Endothelial cell of umbilical vein (primary cell): ENCODE measurements at regions not wholly inside any gene's neighbourhood (a gene's known extent, or its start where the extent isn't known, plus 50 kb on each side); places are given as distances from the start of the nearest gene placed in this dataset.

Source experiments
- EZH2 ChIP-seq: IDR thresholded peaks from 2 replicates; pipeline ENCODE4 v1.6.1; 2012; ENCODE audit warnings: borderline replicate concordance, low read depth, mild to moderate bottlenecking, moderate library complexity, low read length, inconsistent platforms; ENCODE audit not compliant: severe bottlenecking
- FOS ChIP-seq: IDR thresholded peaks from 2 replicates; pipeline ENCODE4 v1.6.1; 2011; ENCODE audit warnings: mild to moderate bottlenecking, low read length, moderate library complexity, borderline replicate concordance; ENCODE audit not compliant: insufficient read depth
- JUN ChIP-seq: IDR thresholded peaks from 2 replicates; pipeline ENCODE4 v1.6.1; 2011; ENCODE audit warnings: borderline replicate concordance, low read depth; ENCODE audit not compliant: insufficient read length, insufficient read depth
- MYC ChIP-seq: IDR thresholded peaks from one replicate; pipeline ENCODE4 v1.6.1; 2011; ENCODE audit warnings: mild to moderate bottlenecking, low read depth, low read length
- POLR2A ChIP-seq: IDR thresholded peaks from 2 replicates; pipeline ENCODE4 v1.6.1; 2012; ENCODE audit warnings: low read depth, mild to moderate bottlenecking, control low read depth, low read length
- POLR2AphosphoS5 ChIP-seq: IDR thresholded peaks from 2 replicates; pipeline ENCODE4 v1.6.1; 2012; ENCODE audit warnings: low read depth, mild to moderate bottlenecking, control low read depth, low read length, moderate library complexity; ENCODE audit not compliant: insufficient read depth
- TF ChIP-seq, protein P1 (sequence below), 2 donors: IDR thresholded peaks; 1 replicate in 1 of 2; 2 replicates in 1 of 2; pipeline ENCODE4 v1.5.1; 2011; ENCODE audit warnings: low read length in 2 of 2, mild to moderate bottlenecking in 2 of 2, moderate library complexity in 2 of 2, control low read depth in 1 of 2, inconsistent platforms in 1 of 2, low read depth in 1 of 2; ENCODE audit not compliant: insufficient read depth in 1 of 2; ENCODE audit errors: extremely low read depth in 1 of 2

- TF ChIP-seq, protein P1, sequence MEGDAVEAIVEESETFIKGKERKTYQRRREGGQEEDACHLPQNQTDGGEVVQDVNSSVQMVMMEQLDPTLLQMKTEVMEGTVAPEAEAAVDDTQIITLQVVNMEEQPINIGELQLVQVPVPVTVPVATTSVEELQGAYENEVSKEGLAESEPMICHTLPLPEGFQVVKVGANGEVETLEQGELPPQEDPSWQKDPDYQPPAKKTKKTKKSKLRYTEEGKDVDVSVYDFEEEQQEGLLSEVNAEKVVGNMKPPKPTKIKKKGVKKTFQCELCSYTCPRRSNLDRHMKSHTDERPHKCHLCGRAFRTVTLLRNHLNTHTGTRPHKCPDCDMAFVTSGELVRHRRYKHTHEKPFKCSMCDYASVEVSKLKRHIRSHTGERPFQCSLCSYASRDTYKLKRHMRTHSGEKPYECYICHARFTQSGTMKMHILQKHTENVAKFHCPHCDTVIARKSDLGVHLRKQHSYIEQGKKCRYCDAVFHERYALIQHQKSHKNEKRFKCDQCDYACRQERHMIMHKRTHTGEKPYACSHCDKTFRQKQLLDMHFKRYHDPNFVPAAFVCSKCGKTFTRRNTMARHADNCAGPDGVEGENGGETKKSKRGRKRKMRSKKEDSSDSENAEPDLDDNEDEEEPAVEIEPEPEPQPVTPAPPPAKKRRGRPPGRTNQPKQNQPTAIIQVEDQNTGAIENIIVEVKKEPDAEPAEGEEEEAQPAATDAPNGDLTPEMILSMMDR (IDR thresholded peaks at IDR 0.05; ENCODE audit: extremely low read depth in 1 of 2, insufficient read depth in 1 of 2, low read depth in 1 of 2, low read length in 2 of 2) = no peak
- TF ChIP-seq POLR2A (no peak), JUN (no peak), FOS (no peak), MYC (no peak), POLR2AphosphoS5 (no peak), EZH2 (no peak)
Observed at GRCh38 chrX:114210879-114211278, 373.0 kb upstream of the HTR2C start.
